NCI-H82 treated with DMSO at 0.1 percent for 48 hours (cell line): ENCODE measurements at regions not wholly inside any gene's neighbourhood (a gene's known extent, or its start where the extent isn't known, plus 50 kb on each side); places are given as distances from the start of the nearest gene placed in this dataset.
"Not testable (repeated sequence)": the region's sequence is repeated elsewhere in the genome, so short reads cannot be mapped to it uniquely, and the experiment has no call there.

Experiments used
- DNase-seq: peaks from one replicate; lab custom pipeline; 2025; ENCODE audit not compliant: unreplicated experiment; lab: John Stamatoyannopoulos, UW

GRCh38 chr2:122263746-122264145 is 508.3 kb downstream of the TSN start:
- no peak for DNase-seq

- DNase-seq: no peak
Observed at GRCh38 chr2:122266636-122267035, 511.2 kb downstream of the TSN start.

GRCh38 chr2:122267947-122268346 is 512.5 kb downstream of the TSN start:
- no peak for DNase-seq

GRCh38 chr2:122273785-122274419 is 518.5 kb downstream of the TSN start:
- no peak for DNase-seq

- DNase-seq: no peak
Observed at GRCh38 chr2:122277956-122278355, 522.5 kb downstream of the TSN start.

- no peak for DNase-seq
Observed at GRCh38 chr2:122300758-122301157, 545.3 kb downstream of the TSN start.

GRCh38 chr2:122307763-122308162 is 552.3 kb downstream of the TSN start:
- no peak for DNase-seq

- DNase-seq: no peak
Observed at GRCh38 chr2:122315306-122315705, 559.9 kb downstream of the TSN start.

GRCh38 chr2:122319539-122320132 is 564.2 kb downstream of the TSN start:
- no peak for DNase-seq

GRCh38 chr2:122322815-122323214 is 567.4 kb downstream of the TSN start:
- peak; percentile 50 for DNase-seq

GRCh38 chr2:122323927-122324326 is 568.5 kb downstream of the TSN start:
- no peak for DNase-seq

- no peak for DNase-seq
Observed at GRCh38 chr2:122326471-122326870, 571.0 kb downstream of the TSN start.

GRCh38 chr2:122328816-122329215 is 573.4 kb downstream of the TSN start:
- DNase-seq: no peak

- no peak for DNase-seq
Observed at GRCh38 chr2:122329278-122329677, 573.8 kb downstream of the TSN start.

GRCh38 chr2:122333932-122334331 is 578.5 kb downstream of the TSN start:
- no peak for DNase-seq

- no peak for DNase-seq
Observed at GRCh38 chr2:122338000-122338399, 582.5 kb downstream of the TSN start.

- DNase-seq: no peak
Observed at GRCh38 chr2:122340246-122340645, 584.8 kb downstream of the TSN start.

- no peak for DNase-seq
Observed at GRCh38 chr2:122341007-122341406, 585.6 kb downstream of the TSN start.

- not testable (repeated sequence) for DNase-seq
Observed at GRCh38 chr2:122352151-122352550, 596.7 kb downstream of the TSN start.

GRCh38 chr2:122357998-122358397 is 602.5 kb downstream of the TSN start:
- DNase-seq: no peak

- no peak for DNase-seq
Observed at GRCh38 chr2:122358729-122359128, 603.3 kb downstream of the TSN start.

GRCh38 chr2:122363885-122364284 is 608.4 kb downstream of the TSN start:
- DNase-seq: no peak

GRCh38 chr2:122366427-122366826 is 611.0 kb downstream of the TSN start:
- no peak for DNase-seq
